ENCODE measurements at regions not wholly inside any gene's neighbourhood (a gene's known extent, or its start where the extent isn't known, plus 50 kb on each side); places are given as distances from the start of the nearest gene placed in this dataset.

- no peak for TF ChIP-seq CTCF (IDR thresholded peaks at IDR 0.05)
Observed at GRCh38 chr17:21517538-21518293, 141.6 kb downstream of the KCNJ12 start.

DNA sequence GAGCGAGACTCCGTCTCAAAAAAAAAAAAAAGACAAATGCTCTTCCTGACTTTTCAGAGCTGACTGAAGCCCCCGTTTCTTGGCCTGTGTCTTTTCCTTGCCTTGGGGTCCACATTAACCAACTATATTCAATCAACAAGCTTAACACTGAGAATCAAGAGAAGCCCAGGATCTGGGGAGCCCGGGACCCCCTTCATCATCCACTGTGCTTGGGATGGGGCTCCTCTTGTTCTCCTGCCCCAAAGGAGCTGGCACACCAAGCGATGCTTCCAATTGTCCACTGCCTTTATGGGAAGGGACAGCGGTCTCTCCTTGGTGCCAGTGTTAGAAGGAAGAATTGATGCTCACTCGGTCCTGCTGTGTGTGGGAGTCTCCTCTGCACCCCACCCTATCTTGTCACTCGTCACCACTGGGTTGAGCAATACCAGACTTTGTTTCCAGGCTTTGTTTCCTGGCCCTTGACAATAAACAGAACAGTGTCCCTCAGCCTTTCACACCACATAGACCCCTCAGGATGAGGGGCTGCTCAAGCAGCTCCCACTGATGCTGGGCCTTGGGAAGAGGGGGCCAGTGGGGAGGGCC is 146.7 kb downstream of the KCNJ12 start:
- TF ChIP-seq CTCF (IDR thresholded peaks at IDR 0.05): no peak

DNA sequence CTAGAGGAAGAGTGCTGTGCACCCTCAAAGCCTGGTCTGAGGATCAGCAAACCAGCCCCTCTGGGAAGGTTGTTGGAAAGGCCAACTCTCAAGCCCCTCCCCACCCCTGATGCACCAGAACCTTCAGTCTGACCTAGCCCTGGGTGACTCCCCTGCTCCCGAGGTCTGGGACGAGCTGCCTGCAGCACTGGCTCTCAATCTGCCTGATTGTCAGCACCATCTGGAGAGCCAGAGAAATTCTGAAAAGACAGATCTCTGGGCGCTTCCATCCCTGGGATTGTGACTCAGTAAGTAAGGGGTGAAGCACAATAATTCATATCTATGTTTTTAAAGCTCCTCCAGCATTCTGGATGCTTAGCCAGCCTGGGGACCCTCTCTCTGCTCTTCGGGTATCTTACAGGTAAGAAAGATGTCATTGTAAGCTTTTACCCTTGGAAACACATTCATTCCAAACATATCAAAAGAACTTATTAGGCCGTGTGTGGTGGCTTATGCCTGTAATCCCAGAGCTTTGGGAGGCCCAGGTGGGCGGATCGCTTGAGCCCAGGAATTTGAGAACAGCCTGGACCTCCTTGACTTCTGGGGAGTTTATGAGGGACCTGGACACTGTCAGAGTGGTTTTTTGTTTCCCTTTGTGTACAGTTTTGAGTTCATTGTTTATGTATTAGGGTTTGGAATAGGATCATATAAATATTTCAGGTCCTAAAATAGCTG is 147.5 kb downstream of the KCNJ12 start:
- TF ChIP-seq CTCF (IDR thresholded peaks at IDR 0.05): no peak

GRCh38 chr17:21524211-21524591 is 148.0 kb downstream of the KCNJ12 start:
- no peak for TF ChIP-seq CTCF (IDR thresholded peaks at IDR 0.05)

- TF ChIP-seq CTCF (IDR thresholded peaks at IDR 0.05): peak; percentile 9; the same call in 1 of the 2 replicates
Observed at GRCh38 chr17:21525464-21526130, 149.4 kb downstream of the KCNJ12 start.

- no peak for TF ChIP-seq CTCF (IDR thresholded peaks at IDR 0.05)
Observed at GRCh38 chr17:21528031-21528695, 152.0 kb downstream of the KCNJ12 start.

DNA sequence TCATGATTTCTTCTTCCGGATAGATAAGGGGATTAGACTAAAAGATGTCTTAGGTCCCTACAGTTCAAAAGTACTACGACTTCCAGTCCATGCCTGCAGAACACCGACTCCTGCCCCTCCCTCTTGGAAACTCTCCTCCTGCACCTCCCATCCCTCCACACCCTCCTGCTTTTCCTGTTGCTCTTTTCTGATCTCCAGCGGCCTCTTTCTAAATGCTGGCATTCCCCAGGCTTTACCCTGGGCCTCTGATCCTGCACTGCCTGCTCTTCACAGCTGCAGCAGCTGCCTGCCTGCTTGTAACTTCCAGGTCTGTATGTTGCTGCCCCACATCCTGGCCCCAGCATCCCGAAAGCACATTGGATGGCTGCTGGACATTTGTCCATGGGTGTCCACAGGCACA is 154.2 kb downstream of the KCNJ12 start:
- no peak for TF ChIP-seq CTCF (IDR thresholded peaks at IDR 0.05)

All from LNCAP (cell line).